ENCODE measurements at regions not wholly inside any gene's neighbourhood (a gene's known extent, or its start where the extent isn't known, plus 50 kb on each side); places are given as distances from the start of the nearest gene placed in this dataset.

GRCh38 chr13:62087124-62087523, 671.5 kb upstream of the PCDH20 start:
- Histone ChIP-seq H3K4me2 (ENCODE audit: low read depth, low read length, poor library complexity, severe bottlenecking) (no peak overlapping the region), H3K9me3 (ENCODE audit: insufficient read depth, low read depth, low read length) (no peaks in the 10 kb centered on the region), H2AFZ (ENCODE audit: low read length) (no peak overlapping the region), H3K27me3 (ENCODE audit: insufficient read depth, low read length, poor library complexity, severe bottlenecking) (no peaks in the 10 kb centered on the region), H3F3A (ENCODE audit: low read depth) (no peaks in the 10 kb centered on the region), H3K4me3 (ENCODE audit: low read length, poor library complexity, severe bottlenecking) (no peak overlapping the region), H3K79me2 (ENCODE audit: insufficient read depth, low read length) (no peaks in the 10 kb centered on the region), H3K4me1 (ENCODE audit: insufficient read depth, low read length, poor library complexity, severe bottlenecking) (no peaks in the 10 kb centered on the region), H3K36me3 (ENCODE audit: insufficient read depth, low read length) (no peaks in the 10 kb centered on the region), H3K9ac (ENCODE audit: low read depth, low read length, poor library complexity, severe bottlenecking) (no peak overlapping the region), H3K9me2 (replicated peaks; ENCODE audit: low read depth, low read length) (no peaks in the 10 kb centered on the region), H4K20me1 (ENCODE audit: insufficient read depth, low read length, poor library complexity, severe bottlenecking) (no peaks in the 10 kb centered on the region)
- TF ChIP-seq CTCF (conservative IDR thresholded peaks at IDR 0.05; ENCODE audit: low read length) (no peak), EZH2phosphoT487 (IDR thresholded peaks at IDR 0.05; ENCODE audit: borderline replicate concordance) (no peak)

- no peak overlapping the region for H3K4me2 ChIP-seq (ENCODE audit: low read depth, low read length, poor library complexity, severe bottlenecking)
- no peaks in the 10 kb centered on the region for H3K79me2 ChIP-seq (ENCODE audit: insufficient read depth, low read length)
- no peaks in the 10 kb centered on the region for H3F3A ChIP-seq (ENCODE audit: low read depth)
- no peaks in the 10 kb centered on the region for H3K9me2 ChIP-seq (replicated peaks; ENCODE audit: low read depth, low read length)
- H4K20me1 ChIP-seq (ENCODE audit: insufficient read depth, low read length, poor library complexity, severe bottlenecking) = no peaks in the 10 kb centered on the region
- no peaks in the 10 kb centered on the region for H3K36me3 ChIP-seq (ENCODE audit: insufficient read depth, low read length)
- no peaks in the 10 kb centered on the region for H3K9me3 ChIP-seq (ENCODE audit: insufficient read depth, low read depth, low read length)
- no peak overlapping the region for H3K4me3 ChIP-seq (ENCODE audit: low read length, poor library complexity, severe bottlenecking)
- H3K4me1 ChIP-seq (ENCODE audit: insufficient read depth, low read length, poor library complexity, severe bottlenecking) = no peaks in the 10 kb centered on the region
- no peak overlapping the region for H2AFZ ChIP-seq (ENCODE audit: low read length)
- TF ChIP-seq CTCF (conservative IDR thresholded peaks at IDR 0.05; ENCODE audit: low read length) (no peak), EZH2phosphoT487 (IDR thresholded peaks at IDR 0.05; ENCODE audit: borderline replicate concordance) (no peak)
- H3K9ac ChIP-seq (ENCODE audit: low read depth, low read length, poor library complexity, severe bottlenecking) = no peak overlapping the region
- no peaks in the 10 kb centered on the region for H3K27me3 ChIP-seq (ENCODE audit: insufficient read depth, low read length, poor library complexity, severe bottlenecking)
These were observed 669.9 kb upstream of the PCDH20 start for GRCh38 chr13:62085337-62086229.

- Histone ChIP-seq H3K79me2 (ENCODE audit: insufficient read depth, low read length) (no peaks in the 10 kb centered on the region), H2AFZ (ENCODE audit: low read length) (no peak overlapping the region), H3K4me2 (ENCODE audit: low read depth, low read length, poor library complexity, severe bottlenecking) (no peak overlapping the region), H4K20me1 (ENCODE audit: insufficient read depth, low read length, poor library complexity, severe bottlenecking) (no peaks in the 10 kb centered on the region), H3K4me1 (ENCODE audit: insufficient read depth, low read length, poor library complexity, severe bottlenecking) (no peaks in the 10 kb centered on the region), H3K9me3 (ENCODE audit: insufficient read depth, low read depth, low read length) (no peaks in the 10 kb centered on the region), H3F3A (ENCODE audit: low read depth) (no peaks in the 10 kb centered on the region), H3K27me3 (ENCODE audit: insufficient read depth, low read length, poor library complexity, severe bottlenecking) (no peaks in the 10 kb centered on the region), H3K36me3 (ENCODE audit: insufficient read depth, low read length) (no peaks in the 10 kb centered on the region), H3K4me3 (ENCODE audit: low read length, poor library complexity, severe bottlenecking) (no peak overlapping the region), H3K9ac (ENCODE audit: low read depth, low read length, poor library complexity, severe bottlenecking) (no peak overlapping the region), H3K9me2 (replicated peaks; ENCODE audit: low read depth, low read length) (no peaks in the 10 kb centered on the region)
- TF ChIP-seq EZH2phosphoT487 (IDR thresholded peaks at IDR 0.05; ENCODE audit: borderline replicate concordance) (no peak), CTCF (conservative IDR thresholded peaks at IDR 0.05; ENCODE audit: low read length) (no peak)
These were observed 669.1 kb upstream of the PCDH20 start for GRCh38 chr13:62084728-62085127.

All from Loucy (cell line).